ENCODE measurements at regions not wholly inside any gene's neighbourhood (a gene's known extent, or its start where the extent isn't known, plus 50 kb on each side); places are given as distances from the start of the nearest gene placed in this dataset.

GRCh38 chr4:186013419-186014186 lies 55.4 kb upstream of the TLR3 start:
- Histone ChIP-seq H2BK20ac (ENCODE audit: low read length) (0 out of 2 replicates have a peak overlapping the region, but pooled peaks have one; percentile 1), H3K36me3 (ENCODE audit: control insufficient read depth in 2 of 4, insufficient read depth in 4 of 4, low read length in 3 of 4) (no peaks in the 10 kb centered on the region), H3K79me1 (ENCODE audit: low read depth, low read length) (no peaks in the 10 kb centered on the region), H4K5ac (ENCODE audit: insufficient read length, low read depth, low read length) (peak overlapping the region; percentile 79), H3K14ac (ENCODE audit: insufficient read length) (no peak overlapping the region), H2BK5ac (ENCODE audit: low read depth, low read length) (peak overlapping the region; percentile 72; the same call in 1 of the 2 replicates), H2AK5ac (ENCODE audit: low read depth, low read length) (no peak overlapping the region), H3K4me2 (ENCODE audit: insufficient read depth in 1 of 2, low read depth in 2 of 2, low read length in 2 of 2) (peak overlapping the region; percentile 45 to 47), H3K4me1 (replicated peaks in 1 of 4; ENCODE audit: control insufficient read depth in 3 of 4, insufficient read depth in 4 of 4, low read length in 3 of 4) (peaks cover 2 to 19% (median 9%) of the 10 kb centered on the region in 4 experiments), H3K4me3 (ENCODE audit: extremely low read depth in 1 of 4, insufficient read depth in 2 of 4, low read depth in 3 of 4, low read length in 4 of 4) (peak overlapping the region in 1 of 4 experiments; percentile 1; a peak in 2 of 8 replicates), H2BK12ac (ENCODE audit: low read depth, low read length) (peak overlapping the region; percentile 91), H3K56ac (replicated peaks; ENCODE audit: insufficient read length, low read depth, low read length) (peak overlapping the region; percentile 13), H4K20me1 (replicated peaks in 1 of 2; ENCODE audit: control insufficient read depth in 1 of 2, insufficient read depth in 2 of 2, low read length in 2 of 2) (no peaks in the 10 kb centered on the region), H3K18ac (ENCODE audit: extremely low read depth, low read length) (peak overlapping the region; percentile 48; the same call in 1 of the 2 replicates), H3K9ac (replicated peaks in 1 of 4; ENCODE audit: extremely low read depth in 1 of 4, low read depth in 3 of 4, low read length in 3 of 4) (no peak overlapping the region), H4K8ac (ENCODE audit: extremely low read depth, insufficient read depth, low read length) (no peak overlapping the region), H2BK15ac (ENCODE audit: low read length) (no peak overlapping the region), H3K23ac (ENCODE audit: insufficient read length) (no peak overlapping the region), H3K27ac (ENCODE audit: low read depth, low read length) (peak overlapping the region; percentile 27; the same call in 1 of the 2 replicates), H3K23me2 (ENCODE audit: low read depth, low read length) (no peaks in the 10 kb centered on the region; the same call in 1 of the 2 replicates), H2BK120ac (replicated peaks; ENCODE audit: low read depth, low read length) (peak overlapping the region; percentile 67), H3K27me3 (replicated peaks in 1 of 4; ENCODE audit: control insufficient read depth in 3 of 4, extremely low read depth in 1 of 4, insufficient read depth in 3 of 4, low read length in 3 of 4) (no peaks in the 10 kb centered on the region), H2AFZ (ENCODE audit: low read length) (0 out of 2 replicates have a peak overlapping the region, but pooled peaks have one; percentile 10), H3K4ac (replicated peaks; ENCODE audit: insufficient read length, low read depth, low read length) (no peak overlapping the region), H3K9me3 (ENCODE audit: insufficient read depth in 2 of 2, low read depth in 1 of 2, low read length in 1 of 2) (no peaks in the 10 kb centered on the region), H3K79me2 (ENCODE audit: control insufficient read depth in 1 of 2, insufficient read depth in 2 of 2, low read length in 2 of 2) (no peaks in the 10 kb centered on the region), H4K91ac (replicated peaks; ENCODE audit: insufficient read length, low read length) (peak overlapping the region; percentile 75)
- FAIRE-seq: peak; percentile 90
- POLR2A ChIA-PET (ENCODE audit: partially characterized antibody): no interaction called here
- CTCF ChIA-PET (ENCODE audit: partially characterized antibody): interaction anchor here (0.8 to 1.6 kb wide), 3 partner anchors 8 to 372 kb away, joined by 3 to 4 read pairs (median 3); no protein-coding TSS in a partner anchor
- WGBS, 2 experiments (ENCODE audit: extremely low coverage in 1 of 2, insufficient coverage in 1 of 2, insufficient read length in 1 of 2, insufficient replicate concordance in 2 of 2, low coverage in 1 of 2, low lambda C conversion rate in 2 of 2, missing lambda C conversion rate in 1 of 2): 10% methylated on average over 8 of the region's 8 CpGs; no CpG with 5 or more reads in 1 of the 2 experiments
- DNase-seq (ENCODE audit: low read depth in 1 of 2, low spot score in 2 of 2): no peak
- TF ChIP-seq RAD21 (IDR thresholded peaks at IDR 0.05 in 1 of 2, conservative IDR thresholded peaks at IDR 0.05 in 1 of 2; ENCODE audit: low read depth in 2 of 2, low read length in 2 of 2): peak; percentile 23 to 24; a peak in 3 of 4 replicates
- no peak for TF ChIP-seq RNF2 (IDR thresholded peaks at IDR 0.05; ENCODE audit: borderline replicate concordance, low read depth, low read length, missing control alignments, poor library complexity, severe bottlenecking)
- TF ChIP-seq RBBP5 (IDR thresholded peaks at IDR 0.05; ENCODE audit: borderline replicate concordance, low read depth, low read length): no peak
- TF ChIP-seq CTCF (IDR thresholded peaks at IDR 0.05; ENCODE audit: control extremely low read depth in 1 of 3, insufficient read depth in 1 of 3, low read depth in 1 of 3, low read length in 3 of 3): peak in 1 of 3 experiments; percentile 2; a peak in 1 of 4 replicates

Measured in H1 (cell line).